Rectal smooth muscle tissue (tissue), 1 donor: ENCODE measurements at regions not wholly inside any gene's neighbourhood (a gene's known extent, or its start where the extent isn't known, plus 50 kb on each side); places are given as distances from the start of the nearest gene placed in this dataset.

Experiments used
- H3K27ac ChIP-seq: one replicate; pipeline ENCODE4 v1.7.0; 2013; ENCODE audit warnings: low read depth, low read length, inconsistent platforms
- H3K27me3 ChIP-seq: one replicate; pipeline ENCODE4 v1.7.0; 2013; ENCODE audit warnings: low read length; ENCODE audit not compliant: control insufficient read depth, insufficient read depth
- H3K36me3 ChIP-seq: one replicate; pipeline ENCODE4 v1.7.0; 2013; ENCODE audit warnings: low read length; ENCODE audit not compliant: control insufficient read depth, insufficient read depth
- H3K4me1 ChIP-seq: one replicate; pipeline ENCODE4 v1.7.0; 2013; ENCODE audit warnings: low read length; ENCODE audit not compliant: control insufficient read depth, insufficient read depth
- H3K4me3 ChIP-seq: one replicate; pipeline ENCODE4 v1.7.0; 2013; ENCODE audit warnings: low read length
- H3K9ac ChIP-seq: one replicate; pipeline ENCODE4 v1.7.0; 2013; ENCODE audit warnings: low read length

GRCh38 chr9:109963079-109963478 is 183.1 kb downstream of the PALM2AKAP2 start:
- Histone ChIP-seq H3K4me1 (no peaks in the 10 kb centered on the region), H3K9ac (no peak overlapping the region), H3K4me3 (no peak overlapping the region), H3K36me3 (no peaks in the 10 kb centered on the region), H3K27me3 (no peaks in the 10 kb centered on the region), H3K27ac (no peak overlapping the region)

GRCh38 chr9:109966643-109967368 is 186.8 kb downstream of the PALM2AKAP2 start:
- no peak overlapping the region for H3K27ac ChIP-seq
- H3K4me3 ChIP-seq = no peak overlapping the region
- no peak overlapping the region for H3K9ac ChIP-seq
- H3K36me3 ChIP-seq = no peaks in the 10 kb centered on the region
- no peaks in the 10 kb centered on the region for H3K27me3 ChIP-seq
- no peaks in the 10 kb centered on the region for H3K4me1 ChIP-seq

GRCh38 chr9:109967651-109968642 is 187.9 kb downstream of the PALM2AKAP2 start:
- Histone ChIP-seq H3K4me3 (no peak overlapping the region), H3K9ac (no peak overlapping the region), H3K36me3 (no peaks in the 10 kb centered on the region), H3K27me3 (no peaks in the 10 kb centered on the region), H3K4me1 (no peaks in the 10 kb centered on the region), H3K27ac (no peak overlapping the region)

GRCh38 chr9:109969011-109969410 is 189.0 kb downstream of the PALM2AKAP2 start:
- H3K4me1 ChIP-seq = no peaks in the 10 kb centered on the region
- H3K36me3 ChIP-seq = no peaks in the 10 kb centered on the region
- no peak overlapping the region for H3K27ac ChIP-seq
- no peak overlapping the region for H3K4me3 ChIP-seq
- H3K27me3 ChIP-seq = no peaks in the 10 kb centered on the region
- no peak overlapping the region for H3K9ac ChIP-seq

- H3K27ac ChIP-seq = no peak overlapping the region
- H3K4me1 ChIP-seq = no peaks in the 10 kb centered on the region
- no peak overlapping the region for H3K9ac ChIP-seq
Observed at GRCh38 chr9:109969573-109970237, 189.7 kb downstream of the PALM2AKAP2 start.

GRCh38 chr9:109971226-109971625 is 191.2 kb downstream of the PALM2AKAP2 start:
- no peaks in the 10 kb centered on the region for H3K36me3 ChIP-seq
- H3K27me3 ChIP-seq = no peaks in the 10 kb centered on the region
- no peaks in the 10 kb centered on the region for H3K4me1 ChIP-seq
- H3K27ac ChIP-seq = no peak overlapping the region
- no peak overlapping the region for H3K4me3 ChIP-seq
- H3K9ac ChIP-seq = no peak overlapping the region

More at GRCh38 chr9:109969573-109970237, 189.7 kb downstream of the PALM2AKAP2 start:
- Histone ChIP-seq H3K36me3 (no peaks in the 10 kb centered on the region), H3K27me3 (no peaks in the 10 kb centered on the region), H3K4me3 (no peak overlapping the region)

GRCh38 chr9:109972026-109972882 is 192.3 kb downstream of the PALM2AKAP2 start:
- Histone ChIP-seq H3K9ac (no peak overlapping the region), H3K4me1 (no peaks in the 10 kb centered on the region), H3K36me3 (no peaks in the 10 kb centered on the region), H3K27ac (no peak overlapping the region), H3K4me3 (no peak overlapping the region), H3K27me3 (no peaks in the 10 kb centered on the region)

GRCh38 chr9:109973336-109973735 is 193.3 kb downstream of the PALM2AKAP2 start:
- Histone ChIP-seq H3K27ac (no peak overlapping the region), H3K27me3 (no peaks in the 10 kb centered on the region), H3K9ac (no peak overlapping the region), H3K4me3 (no peak overlapping the region), H3K4me1 (no peaks in the 10 kb centered on the region), H3K36me3 (no peaks in the 10 kb centered on the region)

- Histone ChIP-seq H3K4me3 (no peak overlapping the region), H3K27me3 (no peaks in the 10 kb centered on the region), H3K4me1 (no peaks in the 10 kb centered on the region), H3K27ac (no peak overlapping the region), H3K36me3 (no peaks in the 10 kb centered on the region), H3K9ac (no peak overlapping the region)
Observed at GRCh38 chr9:109974143-109974917, 194.3 kb downstream of the PALM2AKAP2 start.

GRCh38 chr9:109974918-109975276 is 194.9 kb downstream of the PALM2AKAP2 start:
- no peaks in the 10 kb centered on the region for H3K36me3 ChIP-seq
- no peak overlapping the region for H3K9ac ChIP-seq
- no peak overlapping the region for H3K27ac ChIP-seq
- no peaks in the 10 kb centered on the region for H3K27me3 ChIP-seq
- H3K4me3 ChIP-seq = no peak overlapping the region
- no peaks in the 10 kb centered on the region for H3K4me1 ChIP-seq

- Histone ChIP-seq H3K27ac (no peak overlapping the region), H3K9ac (no peak overlapping the region), H3K36me3 (no peaks in the 10 kb centered on the region), H3K27me3 (no peaks in the 10 kb centered on the region), H3K4me3 (no peak overlapping the region), H3K4me1 (no peaks in the 10 kb centered on the region)
Observed at GRCh38 chr9:109975574-109976295, 195.7 kb downstream of the PALM2AKAP2 start.
